NCI-H1105 (cell line): ENCODE measurements at regions not wholly inside any gene's neighbourhood (a gene's known extent, or its start where the extent isn't known, plus 50 kb on each side); places are given as distances from the start of the nearest gene placed in this dataset.
A peak's percentile ranks its signal among the peaks of the same experiment; 100 is the strongest.
"Not testable (repeated sequence)": the region's sequence is repeated elsewhere in the genome, so short reads cannot be mapped to it uniquely, and the experiment has no call there.

Experiments
- DNase-seq: peaks from one replicate; lab custom pipeline; 2025; lab: John Stamatoyannopoulos, UW

GRCh38 chr14:85878874-85879273 lies 348.9 kb downstream of the FLRT2 start:
- DNase-seq: no peak

GRCh38 chr14:85873006-85873405 lies 343.1 kb downstream of the FLRT2 start:
- no peak for DNase-seq

- DNase-seq: no peak
Measured at GRCh38 chr14:85867450-85867849, 337.5 kb downstream of the FLRT2 start.

GRCh38 chr14:85865701-85866100 lies 335.8 kb downstream of the FLRT2 start:
- no peak for DNase-seq

GRCh38 chr14:85858634-85859033 lies 328.7 kb downstream of the FLRT2 start:
- no peak for DNase-seq

- no peak for DNase-seq
Measured at GRCh38 chr14:85856430-85856829, 326.5 kb downstream of the FLRT2 start.

GRCh38 chr14:85853996-85854526 lies 324.1 kb downstream of the FLRT2 start:
- no peak for DNase-seq

- no peak for DNase-seq
Measured at GRCh38 chr14:85852906-85853305, 323.0 kb downstream of the FLRT2 start.

- not testable (repeated sequence) for DNase-seq
Measured at GRCh38 chr14:85852123-85852522, 322.2 kb downstream of the FLRT2 start.

GRCh38 chr14:85830549-85830948 lies 300.6 kb downstream of the FLRT2 start:
- DNase-seq: not testable (repeated sequence)

GRCh38 chr14:85829601-85830000 lies 299.7 kb downstream of the FLRT2 start:
- not testable (repeated sequence) for DNase-seq

GRCh38 chr14:85824526-85824925 lies 294.6 kb downstream of the FLRT2 start:
- DNase-seq: peak; percentile 13

GRCh38 chr14:85822236-85822635 lies 292.3 kb downstream of the FLRT2 start:
- DNase-seq: no peak

GRCh38 chr14:85817430-85817829 lies 287.5 kb downstream of the FLRT2 start:
- DNase-seq: no peak

GRCh38 chr14:85813040-85813439 lies 283.1 kb downstream of the FLRT2 start:
- no peak for DNase-seq

GRCh38 chr14:85811340-85811739 lies 281.4 kb downstream of the FLRT2 start:
- no peak for DNase-seq

- no peak for DNase-seq
Measured at GRCh38 chr14:85799668-85800067, 269.7 kb downstream of the FLRT2 start.

GRCh38 chr14:85798856-85799255 lies 268.9 kb downstream of the FLRT2 start:
- no peak for DNase-seq

- DNase-seq: no peak
Measured at GRCh38 chr14:85793533-85793932, 263.6 kb downstream of the FLRT2 start.

GRCh38 chr14:85789506-85789905 lies 259.6 kb downstream of the FLRT2 start:
- DNase-seq: no peak

GRCh38 chr14:85788470-85789233 lies 258.7 kb downstream of the FLRT2 start:
- no peak for DNase-seq

GRCh38 chr14:85766295-85766694 lies 236.4 kb downstream of the FLRT2 start:
- DNase-seq: no peak

- DNase-seq: no peak
Measured at GRCh38 chr14:85764822-85765221, 234.9 kb downstream of the FLRT2 start.

GRCh38 chr14:85762526-85762925 lies 232.6 kb downstream of the FLRT2 start:
- no peak for DNase-seq
